CD14-positive monocyte (primary cell): ENCODE measurements at regions not wholly inside any gene's neighbourhood (a gene's known extent, or its start where the extent isn't known, plus 50 kb on each side); places are given as distances from the start of the nearest gene placed in this dataset.

Experiments
- DNase-seq, 3 donors: peaks; one replicate each; pipeline ENCODE4 v3.0.0-alpha.2; 2011 to 2022
- H2AFZ ChIP-seq: 2 replicates; pipeline ENCODE4 v1.6.0; 2012; ENCODE audit warnings: mild to moderate bottlenecking, low read depth, low read length, inconsistent platforms; ENCODE audit not compliant: insufficient read depth, poor library complexity, severe bottlenecking
- H3K27ac ChIP-seq, 2 donors: 1 replicate in 1 of 2; 2 replicates in 1 of 2; pipeline ENCODE4 v1.5.1; 2012 to 2013; ENCODE audit warnings: low read length in 2 of 2, control low read depth in 1 of 2, inconsistent platforms in 1 of 2, low read depth in 1 of 2, mild to moderate bottlenecking in 1 of 2
- H3K27me3 ChIP-seq, 2 donors: one replicate each; pipeline versions ENCODE4 v1.6.0 to v1.6.1; 2011 to 2013; ENCODE audit warnings: low read length in 2 of 2; ENCODE audit not compliant: control insufficient read depth in 2 of 2, insufficient read depth in 2 of 2
- H3K36me3 ChIP-seq, 2 donors: replicated peaks in 1 of 2; 1 replicate in 1 of 2; 2 replicates in 1 of 2; pipeline versions ENCODE4 v1.5.1 to v1.6.1; 2012 to 2013; ENCODE audit warnings: low read length in 2 of 2, control low read depth in 1 of 2, inconsistent platforms in 1 of 2, mild to moderate bottlenecking in 1 of 2; ENCODE audit not compliant: insufficient read depth in 2 of 2, control insufficient read depth in 1 of 2
- H3K4me1 ChIP-seq, 2 donors: 1 replicate in 1 of 2; 2 replicates in 1 of 2; pipeline versions ENCODE4 v1.5.1 to v1.6.1; 2012 to 2013; ENCODE audit warnings: low read length in 2 of 2, control low read depth in 1 of 2, inconsistent platforms in 1 of 2, mild to moderate bottlenecking in 1 of 2, moderate library complexity in 1 of 2; ENCODE audit not compliant: insufficient read depth in 2 of 2, control insufficient read depth in 1 of 2
- H3K4me2 ChIP-seq: replicated peaks from 2 replicates; pipeline ENCODE3; 2012; ENCODE audit warnings: low read length, moderate library complexity, mild to moderate bottlenecking; ENCODE audit not compliant: poor library complexity, severe bottlenecking; ENCODE audit errors: extremely low read depth
- H3K4me3 ChIP-seq, 3 experiments: fragments of 200-600 bp in 1 of 3; sonication (generic) in 1 of 3; replicated peaks in 1 of 3; 1 replicate in 2 of 3; 2 replicates in 1 of 3; pipeline ENCODE4 v1.5.1; 2011 to 2013; ENCODE audit warnings: low read length in 3 of 3, mild to moderate bottlenecking in 3 of 3, control low read depth in 2 of 3, low read depth in 2 of 3, inconsistent platforms in 1 of 3, moderate library complexity in 1 of 3
- H3K79me2 ChIP-seq: 2 replicates; pipeline ENCODE4 v1.6.0; 2012; ENCODE audit warnings: mild to moderate bottlenecking, control low read depth, inconsistent platforms, low read length, moderate library complexity; ENCODE audit not compliant: insufficient read depth
- H3K9ac ChIP-seq: 2 replicates; pipeline ENCODE4 v1.6.0; 2017; ENCODE audit warnings: low read length, mild to moderate bottlenecking; ENCODE audit not compliant: insufficient read depth, poor library complexity, severe bottlenecking
- H3K9me3 ChIP-seq, 2 donors: replicated peaks in 1 of 2; 1 replicate in 1 of 2; 2 replicates in 1 of 2; pipeline versions ENCODE4 v1.5.1 to v1.6.1; 2012 to 2013; ENCODE audit warnings: low read length in 2 of 2, control low read depth in 1 of 2; ENCODE audit not compliant: control insufficient read depth in 1 of 2, insufficient read depth in 1 of 2
- H4K20me1 ChIP-seq: 2 replicates; pipeline ENCODE4 v1.6.0; 2012; ENCODE audit warnings: mild to moderate bottlenecking, low read length, control low read depth, moderate library complexity; ENCODE audit not compliant: insufficient read depth
- H3K27ac Mint-ChIP-seq, 7 donors: one replicate each; pipeline ENCODE4 v1.8.0; 2020; ENCODE audit warnings: mild to moderate bottlenecking in 7 of 7, mixed read lengths in 7 of 7, moderate library complexity in 6 of 7, inconsistent platforms in 2 of 7
- H3K27me3 Mint-ChIP-seq, 3 donors: one replicate each; pipeline ENCODE4 v1.8.0; 2021 to 2022; ENCODE audit warnings: low read depth in 3 of 3, mild to moderate bottlenecking in 3 of 3, mixed read lengths in 3 of 3, moderate library complexity in 3 of 3, inconsistent platforms in 1 of 3
- H3K36me3 Mint-ChIP-seq, 2 donors: one replicate each; pipeline ENCODE4 v1.8.0; 2020; ENCODE audit warnings: mixed read lengths in 2 of 2, inconsistent platforms in 1 of 2, mild to moderate bottlenecking in 1 of 2
- H3K4me1 Mint-ChIP-seq: one replicate; pipeline ENCODE4 v1.8.0; 2020; ENCODE audit warnings: mild to moderate bottlenecking, mixed read lengths
- H3K4me3 Mint-ChIP-seq, 2 donors: one replicate each; pipeline ENCODE4 v1.8.0; 2020; ENCODE audit warnings: mild to moderate bottlenecking in 2 of 2, mixed read lengths in 2 of 2, moderate library complexity in 1 of 2
- H3K9me3 Mint-ChIP-seq, 7 donors: one replicate each; pipeline ENCODE4 v1.8.0; 2020 to 2022; ENCODE audit warnings: mixed read lengths in 7 of 7, mild to moderate bottlenecking in 6 of 7, moderate library complexity in 6 of 7, inconsistent platforms in 2 of 7
- WGBS: methylation state at CpG from one replicate; pipeline ENCODE4 v1.1.5; 2013; ENCODE audit warnings: missing lambda C conversion rate; ENCODE audit not compliant: insufficient coverage; 5-methylcytosine and 5-hydroxymethylcytosine counted together
- intact Hi-C, 2 donors: fragments of 100-400 bp; cut with micrococcal nuclease; formaldehyde crosslinking; loops; one replicate each; pipeline versions ENCODE4 v1.15.0 to v1.15.1; 2023
- TF ChIP-seq, protein P1 (sequence below): fragments of 200-600 bp; IDR thresholded peaks from one replicate; pipeline ENCODE4 v1.8.0; 2022; ENCODE audit warnings: antibody characterized with exemption, mild to moderate bottlenecking

DNA sequence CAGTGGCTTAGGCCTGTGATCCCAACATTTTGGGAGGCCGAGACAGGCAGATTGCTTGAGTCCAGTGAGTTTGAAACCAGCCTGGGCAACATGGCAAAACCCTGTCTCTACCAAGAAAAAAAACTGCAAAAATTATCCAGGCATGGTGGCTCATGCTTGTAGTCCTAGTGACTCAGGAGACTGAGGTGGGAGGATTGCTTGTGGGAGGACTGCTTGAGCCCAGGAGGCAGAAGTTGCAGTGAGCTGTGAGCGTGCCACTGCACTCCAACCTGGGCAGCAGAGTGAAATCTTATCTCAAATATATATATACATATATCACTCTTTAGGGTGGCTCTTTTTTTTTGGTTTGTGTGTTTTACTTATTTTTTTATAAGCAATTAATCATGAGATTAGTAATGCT, 83.7 kb upstream of the WDR72 start:
- Mint-ChIP-seq H3K9me3 (peaks cover 2 to 6% (median 3%) of the 10 kb centered on the region in 7 donors), H3K4me3 (no peak overlapping the region), H3K36me3 (no peaks in the 10 kb centered on the region), H3K27ac (no peak overlapping the region), H3K4me1 (no peaks in the 10 kb centered on the region), H3K27me3 (no peaks in the 10 kb centered on the region)
- no peak for DNase-seq
- no peaks in the 10 kb centered on the region for H3K79me2 ChIP-seq
- no peaks in the 10 kb centered on the region for H3K36me3 ChIP-seq
- no peaks in the 10 kb centered on the region for H3K9me3 ChIP-seq
- H3K27me3 ChIP-seq: no peaks in the 10 kb centered on the region
- H3K9ac ChIP-seq: no peak overlapping the region
- no peak overlapping the region for H3K27ac ChIP-seq
- H3K4me2 ChIP-seq: no peak overlapping the region
- no peak overlapping the region for H3K4me3 ChIP-seq
- no peak overlapping the region for H2AFZ ChIP-seq
- TF ChIP-seq, protein P1, sequence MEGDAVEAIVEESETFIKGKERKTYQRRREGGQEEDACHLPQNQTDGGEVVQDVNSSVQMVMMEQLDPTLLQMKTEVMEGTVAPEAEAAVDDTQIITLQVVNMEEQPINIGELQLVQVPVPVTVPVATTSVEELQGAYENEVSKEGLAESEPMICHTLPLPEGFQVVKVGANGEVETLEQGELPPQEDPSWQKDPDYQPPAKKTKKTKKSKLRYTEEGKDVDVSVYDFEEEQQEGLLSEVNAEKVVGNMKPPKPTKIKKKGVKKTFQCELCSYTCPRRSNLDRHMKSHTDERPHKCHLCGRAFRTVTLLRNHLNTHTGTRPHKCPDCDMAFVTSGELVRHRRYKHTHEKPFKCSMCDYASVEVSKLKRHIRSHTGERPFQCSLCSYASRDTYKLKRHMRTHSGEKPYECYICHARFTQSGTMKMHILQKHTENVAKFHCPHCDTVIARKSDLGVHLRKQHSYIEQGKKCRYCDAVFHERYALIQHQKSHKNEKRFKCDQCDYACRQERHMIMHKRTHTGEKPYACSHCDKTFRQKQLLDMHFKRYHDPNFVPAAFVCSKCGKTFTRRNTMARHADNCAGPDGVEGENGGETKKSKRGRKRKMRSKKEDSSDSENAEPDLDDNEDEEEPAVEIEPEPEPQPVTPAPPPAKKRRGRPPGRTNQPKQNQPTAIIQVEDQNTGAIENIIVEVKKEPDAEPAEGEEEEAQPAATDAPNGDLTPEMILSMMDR: no peak
- no peaks in the 10 kb centered on the region for H4K20me1 ChIP-seq
- no peaks in the 10 kb centered on the region for H3K4me1 ChIP-seq
- intact Hi-C loops: no loop called here
- WGBS: 100% methylated on average over 1 of the region's 2 CpGs

DNA sequence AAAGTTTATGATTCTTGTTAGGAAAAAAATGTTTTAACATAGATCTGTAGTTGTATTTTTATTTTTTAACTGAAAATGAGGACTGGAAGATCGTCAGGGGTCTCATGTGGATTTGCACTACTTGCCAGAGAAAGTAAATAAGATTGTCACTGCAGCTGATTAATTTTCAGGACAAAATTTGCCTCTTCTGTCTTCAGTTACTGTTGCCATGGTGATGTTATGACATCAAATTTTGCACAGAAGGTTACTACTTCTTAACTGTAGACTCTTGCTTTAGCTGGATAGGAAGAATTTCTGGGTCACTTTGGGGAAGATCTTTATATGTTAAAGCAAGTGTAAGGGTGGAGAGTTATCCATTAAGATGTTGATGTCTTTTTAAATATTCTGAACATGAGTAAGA, 82.2 kb upstream of the WDR72 start:
- Histone ChIP-seq H3K4me2 (no peak overlapping the region), H4K20me1 (no peaks in the 10 kb centered on the region), H3K36me3 (no peaks in the 10 kb centered on the region), H3K9me3 (no peaks in the 10 kb centered on the region), H3K4me1 (no peaks in the 10 kb centered on the region), H2AFZ (no peak overlapping the region), H3K9ac (no peak overlapping the region), H3K79me2 (no peaks in the 10 kb centered on the region), H3K27ac (no peak overlapping the region), H3K4me3 (no peak overlapping the region), H3K27me3 (no peaks in the 10 kb centered on the region)
- intact Hi-C loops: no loop called here
- H3K4me3 Mint-ChIP-seq: no peak overlapping the region
- no peaks in the 10 kb centered on the region for H3K27me3 Mint-ChIP-seq
- TF ChIP-seq, protein P1: no peak
- peaks cover 0 to 2% (median 1%) of the 10 kb centered on the region in 7 donors for H3K9me3 Mint-ChIP-seq
- 0% methylated on average over 1 of the region's 1 CpG for WGBS
- H3K36me3 Mint-ChIP-seq: no peaks in the 10 kb centered on the region
- no peak for DNase-seq
- H3K4me1 Mint-ChIP-seq: no peaks in the 10 kb centered on the region
- H3K27ac Mint-ChIP-seq: no peak overlapping the region
